Urinary bladder (tissue), 3 donors: ENCODE measurements at regions not wholly inside any gene's neighbourhood (a gene's known extent, or its start where the extent isn't known, plus 50 kb on each side); places are given as distances from the start of the nearest gene placed in this dataset.
"Not testable (repeated sequence)": the region's sequence is repeated elsewhere in the genome, so short reads cannot be mapped to it uniquely, and the experiment has no call there.

Source experiments
- DNase-seq: peaks from one replicate; pipeline ENCODE4 v3.0.0-alpha.2; 2015; ENCODE audit errors: extremely low spot score
- H3K27ac ChIP-seq: one replicate; pipeline ENCODE4 v1.5.1; 2013; ENCODE audit warnings: low read depth, mild to moderate bottlenecking, moderate library complexity
- H3K36me3 ChIP-seq: one replicate; pipeline ENCODE4 v1.6.1; 2013; ENCODE audit warnings: mild to moderate bottlenecking, moderate library complexity; ENCODE audit not compliant: insufficient read depth
- H3K4me1 ChIP-seq: one replicate; pipeline ENCODE4 v1.6.1; 2013; ENCODE audit warnings: mild to moderate bottlenecking, moderate library complexity; ENCODE audit not compliant: insufficient read depth
- H3K4me3 ChIP-seq: one replicate; pipeline ENCODE4 v1.5.1; 2013; ENCODE audit warnings: low read depth, low read length
- WGBS: extraction: QIAGEN DNeasy Blood & Tissue Kit; methylation state at CpG from one replicate; pipeline ENCODE4 v1.1.7; 2013; 5-methylcytosine and 5-hydroxymethylcytosine counted together
- donor health status: healthy with polysubstance abuse.
- donor health status: healthy.

DNA sequence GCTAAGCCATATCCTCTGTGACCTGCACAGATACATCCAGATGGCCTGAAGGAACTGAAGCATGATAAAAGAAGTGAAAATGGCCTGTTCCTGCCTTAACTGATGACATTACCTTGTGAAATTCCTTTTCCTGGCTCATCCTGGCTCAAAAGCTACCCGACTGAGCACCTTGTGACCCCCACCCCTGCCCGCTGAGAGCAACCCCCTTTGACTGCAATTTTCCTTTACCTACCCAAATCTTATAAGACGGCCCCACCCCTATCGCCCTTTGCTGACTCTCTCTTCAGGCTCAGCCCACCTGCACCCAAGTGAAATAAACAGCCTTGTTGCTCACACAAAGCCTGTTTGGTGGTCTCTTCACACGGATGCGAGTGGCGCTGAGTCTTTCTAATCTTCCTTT lies 104.4 kb upstream of the SLC6A14 start:
- not testable (repeated sequence) for H3K36me3 ChIP-seq, H3K4me3 ChIP-seq, H3K4me1 ChIP-seq, DNase-seq, H3K27ac ChIP-seq
- 64% methylated on average over 7 of the region's 7 CpGs for WGBS

DNA sequence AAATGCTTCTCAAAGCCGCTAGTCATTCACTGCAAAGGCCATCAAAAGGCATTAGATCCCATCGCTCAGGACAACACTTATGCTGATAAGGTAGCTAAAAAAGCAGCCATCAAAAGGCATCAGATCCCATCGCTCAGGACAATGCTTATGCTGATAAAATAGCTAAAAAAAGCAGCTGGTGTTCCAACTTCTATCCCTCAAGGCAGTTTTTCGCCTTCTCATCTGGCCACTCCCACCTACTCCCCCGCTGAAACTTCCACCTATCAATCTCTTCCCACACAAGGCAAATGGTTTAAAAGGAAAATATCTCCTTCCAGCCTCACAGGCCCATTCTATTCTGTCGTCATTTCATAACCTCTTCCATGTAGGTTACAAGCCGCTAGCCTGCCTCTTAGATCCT lies 101.6 kb upstream of the SLC6A14 start:
- 52% methylated on average over 7 of the region's 7 CpGs for WGBS
- not testable (repeated sequence) for H3K36me3 ChIP-seq, H3K27ac ChIP-seq, H3K4me3 ChIP-seq, H3K4me1 ChIP-seq, DNase-seq

DNA sequence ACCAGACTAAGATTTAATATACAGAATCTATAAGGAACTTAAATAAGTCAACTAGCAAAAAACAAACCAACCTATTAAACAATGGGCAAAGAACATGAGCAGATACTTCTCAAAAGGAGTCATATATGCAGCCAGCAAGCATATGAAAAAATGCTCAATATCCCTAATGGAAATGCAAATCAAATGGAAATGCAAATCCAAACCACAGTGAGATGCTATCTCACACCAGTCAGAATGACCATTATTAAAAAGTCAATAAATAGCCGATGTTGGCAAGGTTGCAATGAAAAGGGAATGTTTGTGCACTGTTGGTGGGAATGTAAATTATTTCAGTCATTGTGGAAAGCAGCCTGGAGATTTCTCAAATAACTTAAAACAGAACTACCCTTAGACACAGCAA lies 97.0 kb upstream of the SLC6A14 start:
- H3K4me3 ChIP-seq, result no peak overlapping the region
- DNase-seq, result no peak
- no peak overlapping the region for H3K27ac ChIP-seq
- H3K4me1 ChIP-seq, result no peaks in the 10 kb centered on the region
- H3K36me3 ChIP-seq, result no peaks in the 10 kb centered on the region
- WGBS, result 89% methylated on average over 1 of the region's 1 CpG

DNA sequence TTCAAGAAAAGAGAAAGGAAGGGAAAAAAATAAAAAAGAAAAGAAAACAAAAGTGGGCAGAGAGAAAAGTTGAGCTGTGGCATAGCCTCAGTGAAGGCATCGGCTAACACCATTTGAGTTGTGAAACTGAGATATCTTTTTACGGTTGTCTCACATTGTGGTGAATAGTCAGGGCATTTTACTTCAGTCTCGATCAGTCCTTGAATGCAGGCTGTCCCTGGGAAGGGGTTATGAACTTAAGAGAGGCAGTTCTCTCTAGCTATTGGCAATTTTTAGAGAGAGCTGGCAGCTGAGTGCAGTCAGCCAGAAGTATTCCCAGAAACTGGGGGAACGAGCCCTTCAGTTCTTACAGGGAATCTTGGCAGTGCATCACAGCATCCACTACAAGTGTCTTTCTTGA lies 93.5 kb upstream of the SLC6A14 start:
- 19% methylated on average over 4 of the region's 4 CpGs for WGBS
- Histone ChIP-seq H3K4me3 (no peak overlapping the region), H3K4me1 (no peaks in the 10 kb centered on the region), H3K36me3 (no peaks in the 10 kb centered on the region), H3K27ac (no peak overlapping the region)
- no peak for DNase-seq

DNA sequence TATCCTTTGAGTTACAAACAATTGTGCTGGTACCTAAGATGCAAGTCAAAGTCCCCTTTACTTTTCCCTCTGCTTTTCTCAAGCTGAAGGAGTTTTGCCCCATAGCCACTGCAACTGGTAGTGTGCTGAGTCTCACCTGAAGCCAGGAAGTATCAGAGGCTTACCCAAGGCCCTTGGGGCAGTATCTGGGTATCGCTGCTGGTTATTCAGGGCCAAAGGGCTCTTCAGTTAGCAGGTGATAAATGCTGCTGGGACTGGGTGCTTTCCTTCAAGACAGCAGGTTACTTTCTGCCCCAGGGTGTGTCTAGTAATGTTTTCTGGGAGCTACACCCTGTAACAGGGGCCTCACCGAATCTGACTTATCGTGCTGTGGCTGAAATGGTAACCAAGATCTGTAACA lies 90.4 kb upstream of the SLC6A14 start:
- no peak for DNase-seq
- WGBS, result 95% methylated on average over 3 of the region's 3 CpGs
- no peak overlapping the region for H3K27ac ChIP-seq
- H3K36me3 ChIP-seq, result no peaks in the 10 kb centered on the region
- H3K4me3 ChIP-seq, result no peak overlapping the region
- H3K4me1 ChIP-seq, result no peaks in the 10 kb centered on the region

GRCh38 chrX:116357329-116357728 lies 79.1 kb upstream of the SLC6A14 start:
- no peaks in the 10 kb centered on the region for H3K4me1 ChIP-seq
- no peak overlapping the region for H3K4me3 ChIP-seq
- 29% methylated on average over 2 of the region's 2 CpGs for WGBS
- H3K27ac ChIP-seq, result no peak overlapping the region
- DNase-seq, result no peak
- no peaks in the 10 kb centered on the region for H3K36me3 ChIP-seq

GRCh38 chrX:116378961-116379360 lies 57.4 kb upstream of the SLC6A14 start:
- Histone ChIP-seq H3K27ac (no peak overlapping the region), H3K4me1 (no peaks in the 10 kb centered on the region), H3K36me3 (no peaks in the 10 kb centered on the region), H3K4me3 (no peak overlapping the region)
- no peak for DNase-seq
- 51% methylated on average over 2 of the region's 2 CpGs for whole genome bisulfite sequencing

DNA sequence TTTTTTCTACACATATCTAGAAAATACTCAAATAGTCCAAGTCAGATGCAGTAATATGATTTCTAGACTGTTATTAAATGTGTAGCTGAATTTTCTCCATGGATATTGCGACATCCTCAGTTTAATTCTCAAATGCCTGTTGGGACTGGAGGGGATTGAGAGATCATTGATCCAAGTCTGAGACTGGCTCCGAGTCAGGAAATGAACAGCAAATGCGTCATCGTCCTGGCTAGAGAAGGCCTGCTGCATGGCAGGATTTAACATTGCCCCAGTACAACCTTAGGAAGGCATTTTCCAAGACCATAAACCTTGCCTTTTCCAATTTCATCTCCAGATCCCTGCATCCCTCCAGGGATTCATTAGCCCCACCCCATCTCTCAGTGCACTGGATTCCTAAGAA lies 56.6 kb upstream of the SLC6A14 start:
- Histone ChIP-seq H3K36me3 (no peaks in the 10 kb centered on the region), H3K4me3 (no peak overlapping the region), H3K27ac (no peak overlapping the region), H3K4me1 (no peaks in the 10 kb centered on the region)
- no peak for DNase-seq
- 63% methylated on average over 4 of the region's 4 CpGs for WGBS

DNA sequence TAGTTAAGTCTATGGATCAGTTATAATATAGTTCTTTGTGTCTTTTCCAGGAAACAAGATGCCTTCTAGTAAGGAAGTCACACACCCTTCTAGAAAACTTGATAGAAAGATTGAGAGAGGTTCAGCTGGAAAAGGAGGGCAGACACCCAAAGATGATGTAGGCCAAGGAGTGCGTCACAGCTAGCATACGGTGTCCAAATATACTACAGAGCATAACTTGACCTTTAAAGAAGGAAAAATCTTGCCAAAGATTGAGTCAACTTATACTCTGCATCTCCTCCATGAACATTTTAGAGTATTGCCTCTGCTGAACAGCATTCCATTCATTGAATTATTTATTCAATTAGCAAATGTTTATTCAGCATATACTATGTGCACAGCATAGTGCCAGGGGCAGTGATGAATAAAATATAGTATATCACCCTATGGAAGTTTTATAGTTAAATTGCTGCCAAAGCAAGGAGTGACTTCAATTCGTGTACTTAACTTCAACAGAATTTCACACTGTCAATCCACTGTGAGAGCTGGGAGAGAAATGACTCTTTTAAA lies 51.9 kb upstream of the SLC6A14 start:
- Histone ChIP-seq H3K4me3 (no peak overlapping the region), H3K27ac (no peak overlapping the region), H3K36me3 (no peaks in the 10 kb centered on the region), H3K4me1 (no peaks in the 10 kb centered on the region)
- WGBS, result 46% methylated on average over 3 of the region's 3 CpGs
- DNase-seq, result no peak
